Transverse colon (tissue), 1 donor: ENCODE measurements at regions not wholly inside any gene's neighbourhood (a gene's known extent, or its start where the extent isn't known, plus 50 kb on each side); places are given as distances from the start of the nearest gene placed in this dataset.

Source experiments
- EP300 ChIP-seq: sonication (generic); formaldehyde crosslinking; IDR thresholded peaks from one replicate; pipeline ENCODE4 v1.6.1; 2017; ENCODE audit warnings: antibody characterized with exemption, low read depth
- POLR2A ChIP-seq: fragments of 450-650 bp; IDR thresholded peaks from one replicate; pipeline ENCODE4 v1.6.1; 2016; ENCODE audit warnings: antibody characterized with exemption, mild to moderate bottlenecking, moderate library complexity

- TF ChIP-seq POLR2A (no peak), EP300 (no peak)
These were observed 536.5 kb downstream of the BRD1 start for GRCh38 chr22:49291169-49291568.
